HepG2 (cell line): ENCODE measurements at regions not wholly inside any gene's neighbourhood (a gene's known extent, or its start where the extent isn't known, plus 50 kb on each side); places are given as distances from the start of the nearest gene placed in this dataset.
"Not testable (repeated sequence)": the region's sequence is repeated elsewhere in the genome, so short reads cannot be mapped to it uniquely, and the experiment has no call there.

Experiments
- CTCF ChIP-seq: sonication (generic); formaldehyde crosslinking; IDR thresholded peaks from 2 replicates; pipeline ENCODE4 v1.5.0; 2020; ENCODE audit warnings: mild to moderate bottlenecking, missing genetic modification reagents, moderate library complexity
- EZH2 ChIP-seq: conservative IDR thresholded peaks from 2 replicates; pipeline ENCODE4 v1.6.1; 2012; ENCODE audit warnings: mild to moderate bottlenecking, low read depth, low read length, moderate library complexity
- FOSL1 ChIP-seq: sonication (generic); formaldehyde crosslinking; IDR thresholded peaks from 2 replicates; pipeline ENCODE4 v1.9.0; 2021; ENCODE audit warnings: missing genetic modification reagents, borderline replicate concordance
- FOXK2 ChIP-seq: fragments of 450-650 bp; IDR thresholded peaks from 2 replicates; pipeline ENCODE4 v1.6.1; 2016
- MBD4 ChIP-seq: IDR thresholded peaks from 2 replicates; pipeline ENCODE4 v1.6.1; 2012; ENCODE audit warnings: low read length, inconsistent platforms, borderline replicate concordance
- POLR2A ChIP-seq, 2 experiments: IDR thresholded peaks; 2 replicates each; pipeline ENCODE4 v1.6.1; 2011; ENCODE audit warnings: low read depth in 2 of 2, low read length in 2 of 2, mild to moderate bottlenecking in 1 of 2, moderate library complexity in 1 of 2; ENCODE audit not compliant: insufficient read depth in 1 of 2
- PPARG ChIP-seq: conservative IDR thresholded peaks from 2 replicates; pipeline ENCODE4 v1.6.1; 2016; ENCODE audit warnings: missing biosample characterization, missing genetic modification reagents
- SIN3A ChIP-seq: IDR thresholded peaks from 2 replicates; pipeline ENCODE4 v1.6.1; 2011; ENCODE audit warnings: low read depth, mild to moderate bottlenecking, control low read depth, low read length, borderline replicate concordance
- THAP11 ChIP-seq: IDR thresholded peaks from 2 replicates; pipeline ENCODE4 v1.6.1; 2016; ENCODE audit warnings: missing biosample characterization, missing genetic modification reagents
- YY1 ChIP-seq: IDR thresholded peaks from 2 replicates; pipeline ENCODE4 v1.6.1; 2011; ENCODE audit warnings: low read length, low read depth, moderate library complexity, mild to moderate bottlenecking; ENCODE audit not compliant: insufficient read depth, insufficient replicate concordance
- ZFP82 ChIP-seq: sonication (generic); formaldehyde crosslinking; IDR thresholded peaks from 2 replicates; pipeline ENCODE4 v1.5.1; 2020; ENCODE audit warnings: mild to moderate bottlenecking, missing genetic modification reagents, borderline replicate concordance
- TF ChIP-seq, protein P1 (sequence below): sonication (generic); formaldehyde crosslinking; IDR thresholded peaks from 2 replicates; pipeline ENCODE4 v1.4.0; 2020; ENCODE audit warnings: missing genetic modification reagents, mild to moderate bottlenecking, borderline replicate concordance
- TF ChIP-seq, protein P2 (sequence below): sonication (generic); formaldehyde crosslinking; IDR thresholded peaks from 2 replicates; pipeline ENCODE4 v1.4.0; 2020; ENCODE audit warnings: mild to moderate bottlenecking, missing genetic modification reagents

- TF ChIP-seq EZH2; MBD4; CTCF (CRISPR knock-in tag); PPARG (CRISPR knock-in tag); FOXK2; ZFP82 (CRISPR knock-in tag); FOSL1 (CRISPR knock-in tag); SIN3A; THAP11 (CRISPR knock-in tag); YY1; POLR2A (IDR thresholded peaks at IDR 0.05; ENCODE audit: insufficient read depth in 1 of 2, low read depth in 2 of 2, low read length in 2 of 2): not testable (repeated sequence)
- TF ChIP-seq, protein P1, sequence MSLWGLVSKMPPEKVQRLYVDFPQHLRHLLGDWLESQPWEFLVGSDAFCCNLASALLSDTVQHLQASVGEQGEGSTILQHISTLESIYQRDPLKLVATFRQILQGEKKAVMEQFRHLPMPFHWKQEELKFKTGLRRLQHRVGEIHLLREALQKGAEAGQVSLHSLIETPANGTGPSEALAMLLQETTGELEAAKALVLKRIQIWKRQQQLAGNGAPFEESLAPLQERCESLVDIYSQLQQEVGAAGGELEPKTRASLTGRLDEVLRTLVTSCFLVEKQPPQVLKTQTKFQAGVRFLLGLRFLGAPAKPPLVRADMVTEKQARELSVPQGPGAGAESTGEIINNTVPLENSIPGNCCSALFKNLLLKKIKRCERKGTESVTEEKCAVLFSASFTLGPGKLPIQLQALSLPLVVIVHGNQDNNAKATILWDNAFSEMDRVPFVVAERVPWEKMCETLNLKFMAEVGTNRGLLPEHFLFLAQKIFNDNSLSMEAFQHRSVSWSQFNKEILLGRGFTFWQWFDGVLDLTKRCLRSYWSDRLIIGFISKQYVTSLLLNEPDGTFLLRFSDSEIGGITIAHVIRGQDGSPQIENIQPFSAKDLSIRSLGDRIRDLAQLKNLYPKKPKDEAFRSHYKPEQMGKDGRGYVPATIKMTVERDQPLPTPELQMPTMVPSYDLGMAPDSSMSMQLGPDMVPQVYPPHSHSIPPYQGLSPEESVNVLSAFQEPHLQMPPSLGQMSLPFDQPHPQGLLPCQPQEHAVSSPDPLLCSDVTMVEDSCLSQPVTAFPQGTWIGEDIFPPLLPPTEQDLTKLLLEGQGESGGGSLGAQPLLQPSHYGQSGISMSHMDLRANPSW (CRISPR knock-in tag) = not testable (repeated sequence)
- TF ChIP-seq, protein P2, sequence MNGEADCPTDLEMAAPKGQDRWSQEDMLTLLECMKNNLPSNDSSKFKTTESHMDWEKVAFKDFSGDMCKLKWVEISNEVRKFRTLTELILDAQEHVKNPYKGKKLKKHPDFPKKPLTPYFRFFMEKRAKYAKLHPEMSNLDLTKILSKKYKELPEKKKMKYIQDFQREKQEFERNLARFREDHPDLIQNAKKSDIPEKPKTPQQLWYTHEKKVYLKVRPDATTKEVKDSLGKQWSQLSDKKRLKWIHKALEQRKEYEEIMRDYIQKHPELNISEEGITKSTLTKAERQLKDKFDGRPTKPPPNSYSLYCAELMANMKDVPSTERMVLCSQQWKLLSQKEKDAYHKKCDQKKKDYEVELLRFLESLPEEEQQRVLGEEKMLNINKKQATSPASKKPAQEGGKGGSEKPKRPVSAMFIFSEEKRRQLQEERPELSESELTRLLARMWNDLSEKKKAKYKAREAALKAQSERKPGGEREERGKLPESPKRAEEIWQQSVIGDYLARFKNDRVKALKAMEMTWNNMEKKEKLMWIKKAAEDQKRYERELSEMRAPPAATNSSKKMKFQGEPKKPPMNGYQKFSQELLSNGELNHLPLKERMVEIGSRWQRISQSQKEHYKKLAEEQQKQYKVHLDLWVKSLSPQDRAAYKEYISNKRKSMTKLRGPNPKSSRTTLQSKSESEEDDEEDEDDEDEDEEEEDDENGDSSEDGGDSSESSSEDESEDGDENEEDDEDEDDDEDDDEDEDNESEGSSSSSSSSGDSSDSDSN (CRISPR knock-in tag) = not testable (repeated sequence)
Observed at GRCh38 chr21:14738576-14738975, 192.5 kb upstream of the SAMSN1 start.
